IPS-18c (cell line): ENCODE measurements at regions not wholly inside any gene's neighbourhood (a gene's known extent, or its start where the extent isn't known, plus 50 kb on each side); places are given as distances from the start of the nearest gene placed in this dataset.
"Not testable (repeated sequence)": the region's sequence is repeated elsewhere in the genome, so short reads cannot be mapped to it uniquely, and the experiment has no call there.

Experiments
- H3K4me3 ChIP-seq: 2 replicates; pipeline ENCODE4 v1.7.0; 2013; ENCODE audit warnings: low read depth, mild to moderate bottlenecking, low read length, moderate library complexity; ENCODE audit not compliant: insufficient read depth
- H3K9me3 ChIP-seq: one replicate; pipeline ENCODE4 v1.6.1; 2013; ENCODE audit warnings: mild to moderate bottlenecking, low read length, moderate library complexity; ENCODE audit not compliant: control insufficient read depth, insufficient read depth

DNA sequence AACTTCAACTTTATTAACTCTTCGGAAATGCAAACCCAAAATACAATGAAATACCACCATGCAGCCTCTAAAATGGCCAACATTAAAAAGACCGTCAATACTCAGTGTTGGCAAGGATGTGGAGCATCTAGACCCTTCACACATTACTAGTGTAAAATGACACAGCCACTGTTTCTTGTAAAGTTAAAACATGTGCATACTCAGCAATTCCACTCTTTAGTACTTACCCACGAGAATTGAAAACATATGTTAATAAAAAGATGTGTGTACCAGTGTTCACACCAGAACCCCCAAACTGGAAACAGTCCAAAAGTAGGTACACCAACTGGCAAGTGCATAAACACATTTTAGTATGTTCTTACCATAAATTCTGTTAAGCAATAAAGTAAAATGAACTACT, 294.7 kb downstream of the PLK2 start:
- Histone ChIP-seq H3K9me3 (no peaks in the 10 kb centered on the region), H3K4me3 (no peak overlapping the region)

DNA sequence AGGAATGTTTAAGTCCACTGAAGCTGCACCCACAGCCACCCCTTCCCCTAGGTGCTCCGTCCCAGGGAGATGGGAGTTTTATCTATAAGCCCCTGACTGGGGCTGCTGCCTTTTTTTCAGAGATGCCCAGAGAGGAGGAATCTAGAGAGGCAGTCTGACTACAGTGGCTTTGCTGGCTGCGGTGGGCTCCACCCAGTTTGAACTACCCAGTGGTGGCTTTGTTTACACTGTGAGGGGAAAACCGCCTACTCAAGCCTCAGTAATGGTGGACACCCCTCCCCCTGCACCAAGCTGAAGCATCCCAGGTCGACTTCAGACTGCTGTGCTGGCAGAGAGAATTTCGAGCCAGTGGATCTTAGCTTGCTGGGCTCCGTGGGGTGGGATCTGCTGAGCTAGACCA, 298.0 kb downstream of the PLK2 start:
- not testable (repeated sequence) for H3K9me3 ChIP-seq, H3K4me3 ChIP-seq

DNA sequence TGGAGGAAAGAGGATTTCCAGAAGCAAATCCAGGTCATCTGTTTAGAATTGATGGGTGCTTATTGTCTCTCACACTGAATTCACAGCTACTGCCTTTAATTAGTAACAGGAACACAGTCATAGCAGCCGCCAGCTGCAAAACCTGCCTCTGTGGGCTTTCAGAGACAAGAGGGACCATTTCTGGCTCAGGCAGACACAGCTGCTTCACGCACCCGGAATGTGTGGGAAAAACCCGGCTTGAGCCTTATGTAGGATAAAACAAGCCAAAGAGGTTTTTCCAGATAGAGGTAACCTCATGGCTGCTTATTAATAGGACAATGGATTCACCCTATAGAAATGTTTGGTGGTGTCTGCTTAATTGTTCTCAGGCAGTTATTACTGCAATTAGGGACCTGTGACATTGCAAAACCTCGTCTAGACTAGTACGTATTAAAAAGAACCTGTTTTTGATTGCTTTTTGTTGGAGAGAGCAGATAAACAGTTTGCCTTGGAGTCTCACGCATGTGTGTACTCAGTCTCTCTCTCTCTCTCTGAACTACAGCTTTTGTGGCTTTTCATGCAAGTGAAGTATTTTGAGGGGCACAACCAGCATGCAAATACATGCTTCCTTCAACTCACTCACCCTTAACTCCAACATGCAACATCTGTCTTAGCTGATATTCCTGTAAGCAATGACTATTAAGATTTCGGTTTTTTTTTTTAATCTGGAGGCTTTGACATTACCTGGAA, 302.7 kb downstream of the PLK2 start:
- Histone ChIP-seq H3K4me3 (no peak overlapping the region), H3K9me3 (no peaks in the 10 kb centered on the region)

DNA sequence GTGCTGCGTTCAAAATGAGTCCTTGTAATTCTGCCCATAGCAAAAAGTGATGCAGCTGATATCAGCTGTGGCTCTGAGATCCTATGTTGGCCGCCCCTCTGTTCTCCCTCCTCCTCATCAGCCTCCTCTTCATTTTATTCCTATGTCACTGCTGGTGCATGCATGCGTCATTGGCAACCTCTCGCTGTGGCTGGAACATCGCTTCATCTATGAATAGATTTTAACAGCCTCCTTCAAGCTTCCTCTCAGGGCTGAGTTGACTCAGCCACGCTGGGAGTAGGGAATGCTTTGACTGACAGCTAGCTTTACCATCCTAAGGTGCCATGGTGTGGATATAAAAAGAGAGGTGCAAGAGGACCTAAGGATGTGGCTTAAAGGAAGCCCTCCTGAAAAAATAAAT, 303.5 kb downstream of the PLK2 start:
- Histone ChIP-seq H3K4me3 (no peak overlapping the region), H3K9me3 (no peaks in the 10 kb centered on the region)

DNA sequence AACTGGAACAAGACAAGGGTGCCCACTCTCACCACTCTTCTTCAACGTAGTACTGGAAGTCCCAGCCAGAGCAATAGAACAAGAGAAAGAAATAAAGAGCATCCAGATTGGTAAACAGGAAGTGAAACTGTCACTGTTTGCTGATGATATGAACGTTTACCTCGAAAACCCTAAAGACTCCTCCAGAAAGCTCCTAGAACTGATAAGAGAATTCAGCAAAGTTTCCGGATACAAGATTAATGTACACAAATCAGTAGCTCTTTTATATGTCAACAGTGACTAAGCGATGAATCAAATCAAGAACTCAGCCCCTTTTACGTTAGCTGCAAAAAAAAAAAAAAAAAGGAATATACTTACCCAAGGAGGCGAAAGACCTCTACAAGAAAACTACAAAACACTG, 306.6 kb downstream of the PLK2 start:
- no peaks in the 10 kb centered on the region for H3K9me3 ChIP-seq
- H3K4me3 ChIP-seq: no peak overlapping the region

DNA sequence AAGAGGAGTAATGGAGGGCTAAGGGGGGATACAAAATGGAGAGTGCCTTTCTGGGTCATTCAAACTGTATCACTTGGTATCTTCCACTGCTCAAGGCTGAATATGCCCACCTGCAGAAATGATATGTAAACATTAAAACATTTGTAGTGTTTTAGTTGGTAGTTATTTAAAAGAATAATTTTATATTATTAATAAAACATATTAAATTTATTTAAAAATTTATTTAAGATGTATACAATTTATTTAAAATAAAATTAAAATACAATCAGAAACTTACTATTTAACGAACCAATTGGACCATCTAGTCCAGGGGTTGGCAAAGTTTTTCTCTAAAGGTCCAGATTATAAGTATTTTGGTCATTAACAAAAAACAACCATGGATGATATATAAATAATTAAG, 308.5 kb downstream of the PLK2 start:
- H3K9me3 ChIP-seq: no peaks in the 10 kb centered on the region
- H3K4me3 ChIP-seq: no peak overlapping the region

DNA sequence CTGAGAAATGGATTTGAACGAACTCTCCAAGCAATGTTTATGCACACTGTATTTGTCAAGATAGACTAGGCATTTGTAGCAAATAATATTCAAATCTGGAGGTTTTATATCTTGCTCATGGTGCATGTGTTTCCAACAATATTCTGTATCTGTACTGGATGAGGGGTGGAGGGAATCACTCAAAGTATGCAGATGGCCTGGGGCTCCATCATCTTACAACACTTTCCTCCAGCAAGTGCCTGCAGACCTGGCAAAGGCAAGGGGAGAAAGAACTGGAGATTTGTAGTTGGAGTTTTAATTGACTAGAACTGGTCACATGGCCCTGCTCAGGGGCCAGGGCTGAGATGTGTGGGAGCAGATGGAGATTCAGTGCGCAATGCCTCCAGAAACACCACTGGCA, 309.0 kb downstream of the PLK2 start:
- no peak overlapping the region for H3K4me3 ChIP-seq
- H3K9me3 ChIP-seq: no peaks in the 10 kb centered on the region

DNA sequence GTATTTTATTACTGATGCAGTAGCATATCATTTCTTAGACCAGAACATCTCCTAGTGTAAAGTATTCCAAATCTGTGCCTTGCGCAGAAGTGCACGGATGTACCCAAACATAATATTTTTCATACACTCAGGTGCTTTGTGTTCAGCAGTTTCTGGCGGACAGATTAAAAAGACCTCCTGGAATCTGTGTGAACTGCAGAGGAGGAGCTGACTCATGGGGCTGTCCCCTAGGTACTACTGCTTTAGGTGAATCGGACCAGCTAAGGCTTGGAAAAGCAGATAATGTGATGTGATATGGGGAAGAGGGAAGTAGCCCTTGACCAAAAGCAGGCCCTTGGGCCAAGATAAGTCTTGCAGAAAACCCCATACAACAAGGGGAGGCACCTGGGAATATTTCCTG, 310.1 kb downstream of the PLK2 start:
- no peaks in the 10 kb centered on the region for H3K9me3 ChIP-seq

DNA sequence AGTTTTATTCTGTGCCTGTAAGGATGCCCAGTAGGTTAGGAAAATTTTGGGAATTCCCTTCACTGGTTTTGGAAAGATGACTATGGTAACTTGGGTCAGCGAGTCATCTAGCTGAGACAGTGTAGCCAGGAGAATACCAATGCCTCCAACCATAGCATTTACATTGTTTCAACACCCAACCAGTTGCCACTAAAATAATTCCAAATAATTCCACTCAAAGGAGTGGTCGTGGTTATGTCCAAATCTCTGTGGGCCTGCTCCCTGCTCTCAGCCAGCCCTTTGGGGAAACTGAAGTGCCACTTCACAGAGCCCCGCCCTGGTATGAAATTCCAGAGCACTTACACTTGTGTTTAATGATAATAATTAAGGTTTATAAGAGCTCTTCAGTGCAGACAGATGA, 310.5 kb downstream of the PLK2 start:
- Histone ChIP-seq H3K9me3 (no peaks in the 10 kb centered on the region), H3K4me3 (no peak overlapping the region)

More for the DNA sequence above, 310.1 kb downstream of the PLK2 start:
- H3K4me3 ChIP-seq: no peak overlapping the region

DNA sequence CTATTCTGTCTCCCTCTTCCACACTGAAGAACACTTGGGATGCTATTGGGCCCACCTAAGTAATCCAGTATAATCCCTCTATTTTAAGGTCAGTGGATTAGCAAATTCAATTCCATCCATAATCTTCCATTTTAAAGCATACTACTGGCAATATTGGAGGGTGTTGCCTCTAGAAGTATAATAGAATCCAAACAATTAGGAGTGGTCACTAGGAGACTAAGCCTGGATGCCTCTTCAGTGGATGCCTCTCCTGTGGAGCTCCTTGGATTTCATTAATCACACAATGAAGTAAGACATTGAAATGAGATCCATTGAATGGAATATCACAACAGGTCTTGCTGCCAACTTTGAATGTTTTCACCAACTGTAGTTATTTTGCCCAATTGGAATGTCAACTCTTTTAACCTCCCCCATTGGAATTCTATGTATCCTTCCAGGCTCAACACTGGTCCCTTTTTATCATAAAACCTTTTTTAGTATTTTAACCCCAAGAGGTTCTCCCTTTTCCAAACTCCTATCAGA, 311.6 kb downstream of the PLK2 start:
- H3K4me3 ChIP-seq: no peak overlapping the region

DNA sequence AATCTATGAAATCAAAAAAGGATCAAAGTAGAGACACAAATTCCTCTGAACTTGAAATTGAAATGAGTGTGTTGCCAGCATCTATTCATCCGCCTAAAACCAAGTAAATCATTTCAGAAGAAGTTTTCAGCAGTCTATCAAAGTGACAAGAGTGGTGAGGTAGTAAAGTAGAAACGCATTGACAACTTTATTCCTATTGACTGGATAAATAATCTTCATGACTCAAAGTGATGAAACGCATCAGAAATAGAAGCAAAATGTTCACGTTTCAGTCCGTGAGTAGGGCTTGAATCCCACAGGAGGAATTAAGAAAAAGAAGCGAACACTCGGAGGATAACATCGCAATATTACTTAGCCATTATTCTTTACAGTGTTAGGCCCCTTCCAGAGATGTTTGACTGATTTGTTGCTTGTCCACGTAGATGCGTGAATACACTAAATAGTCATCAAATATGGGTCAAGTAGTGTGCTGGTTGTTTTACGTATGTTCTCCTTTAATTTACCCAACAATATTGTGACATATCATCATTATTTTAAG, 314.4 kb downstream of the PLK2 start:
- Histone ChIP-seq H3K4me3 (no peak overlapping the region), H3K9me3 (no peaks in the 10 kb centered on the region)

More for the DNA sequence above, 311.6 kb downstream of the PLK2 start:
- H3K9me3 ChIP-seq: no peaks in the 10 kb centered on the region

DNA sequence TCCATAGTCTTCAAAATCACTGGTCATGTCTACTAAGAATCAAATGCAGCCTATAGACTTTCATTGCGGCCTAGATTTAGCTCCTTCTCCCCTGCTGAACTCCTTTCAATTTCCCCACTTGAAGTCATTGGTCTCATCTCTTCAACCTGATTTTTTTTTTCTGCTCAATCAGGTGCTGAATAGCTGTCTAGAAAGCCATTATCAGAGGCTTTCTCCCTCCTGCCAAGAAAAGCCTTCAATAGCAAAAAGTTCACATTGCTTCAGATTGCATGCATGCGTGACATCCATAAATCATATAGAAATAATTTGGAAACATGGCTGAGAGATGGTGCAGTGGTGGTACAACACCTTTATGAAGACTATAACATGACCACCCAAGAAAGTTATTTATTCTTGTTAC, 316.2 kb downstream of the PLK2 start:
- Histone ChIP-seq H3K4me3 (no peak overlapping the region), H3K9me3 (no peaks in the 10 kb centered on the region)

DNA sequence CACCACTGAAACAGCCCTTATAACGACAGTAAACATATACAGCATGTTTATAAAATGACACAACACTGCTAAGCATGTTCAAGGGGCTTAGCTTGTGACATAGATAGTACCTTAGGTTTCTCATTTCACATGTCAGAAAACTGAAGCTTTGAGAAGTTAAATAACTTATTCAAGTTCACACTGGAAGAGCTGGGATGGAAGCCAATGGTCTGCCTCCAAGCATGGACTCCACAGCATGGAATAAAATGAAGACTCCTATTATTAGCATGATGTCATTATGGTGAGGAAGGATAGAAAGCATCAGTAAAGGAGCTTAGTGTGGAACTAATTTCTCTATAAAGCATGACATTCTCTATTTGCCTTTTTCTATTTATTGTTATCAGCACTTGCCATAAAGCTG, 316.7 kb downstream of the PLK2 start:
- Histone ChIP-seq H3K4me3 (no peak overlapping the region), H3K9me3 (no peaks in the 10 kb centered on the region)

DNA sequence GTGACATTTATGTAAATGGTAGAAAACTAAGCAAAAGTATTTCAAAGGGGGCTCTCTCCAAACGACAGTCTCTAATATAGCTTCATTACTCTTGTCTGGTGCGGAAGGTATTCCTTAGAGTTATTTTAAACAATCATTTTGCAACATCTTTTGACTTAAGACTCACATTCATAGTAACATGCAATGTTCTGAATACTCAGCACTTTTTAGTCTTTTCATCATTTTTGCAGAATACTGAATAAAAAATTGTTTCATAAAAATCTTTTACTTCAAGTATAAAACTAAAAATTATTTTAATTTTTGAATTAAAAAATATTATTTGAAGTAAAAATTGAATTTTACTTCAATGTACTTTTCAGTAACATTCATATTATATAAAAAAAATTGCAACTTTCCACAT, 321.1 kb downstream of the PLK2 start:
- Histone ChIP-seq H3K4me3 (no peak overlapping the region), H3K9me3 (no peaks in the 10 kb centered on the region)

DNA sequence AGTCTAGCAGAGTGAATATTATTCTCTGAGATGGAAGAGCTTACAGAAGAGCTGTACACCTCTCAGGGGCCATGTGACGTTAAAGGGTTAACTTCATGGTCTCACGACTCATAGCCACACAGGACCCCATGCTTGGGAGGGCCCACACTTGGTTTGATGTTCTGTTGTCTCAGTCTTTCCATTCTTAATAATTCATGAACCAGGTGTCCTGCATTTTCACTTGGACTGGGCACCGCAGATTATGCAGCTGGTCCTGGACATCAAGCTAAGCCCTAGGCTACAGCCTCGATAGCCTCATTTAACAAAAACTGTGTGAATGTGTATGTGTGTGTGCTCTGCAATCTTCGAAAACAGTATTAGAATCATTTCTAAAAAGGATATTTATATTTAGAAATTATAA, 323.5 kb downstream of the PLK2 start:
- Histone ChIP-seq H3K9me3 (no peaks in the 10 kb centered on the region), H3K4me3 (no peak overlapping the region)

DNA sequence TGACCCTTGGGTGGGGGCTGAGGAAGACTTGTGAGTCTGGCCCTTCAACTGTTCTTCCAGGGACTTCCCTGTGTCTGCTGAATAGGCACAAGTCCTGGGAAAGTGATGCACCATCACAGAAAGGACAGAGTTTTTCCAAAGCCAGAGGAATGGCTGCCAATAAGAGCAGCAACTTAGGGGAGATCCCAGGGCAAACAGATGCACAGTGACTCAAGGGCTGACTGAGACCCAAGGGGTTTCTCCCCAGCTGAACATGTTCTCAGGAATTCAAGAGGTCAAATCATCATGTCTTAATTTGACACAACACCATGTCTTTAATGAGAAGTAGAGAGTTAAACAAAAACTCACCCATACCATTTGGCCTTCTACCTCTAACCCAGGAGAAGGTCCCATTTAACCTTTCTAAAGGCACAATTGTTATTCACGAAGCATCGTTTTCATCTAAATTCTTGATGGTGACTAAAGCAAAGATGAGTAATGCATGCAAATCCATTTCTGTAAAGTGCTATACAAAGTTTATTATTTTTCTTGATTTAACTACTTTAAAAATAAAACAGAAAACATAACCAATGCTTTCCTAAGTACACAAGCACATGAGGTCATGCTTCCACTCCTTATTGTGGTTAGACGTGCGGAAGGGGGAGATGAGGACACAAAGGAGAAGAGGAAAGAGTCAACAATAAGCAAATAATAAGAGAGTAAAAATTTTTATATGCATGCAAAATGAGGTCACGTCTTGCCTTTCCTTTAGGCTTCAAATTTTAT, 324.1 kb downstream of the PLK2 start:
- H3K4me3 ChIP-seq: no peak overlapping the region
- H3K9me3 ChIP-seq: no peaks in the 10 kb centered on the region

DNA sequence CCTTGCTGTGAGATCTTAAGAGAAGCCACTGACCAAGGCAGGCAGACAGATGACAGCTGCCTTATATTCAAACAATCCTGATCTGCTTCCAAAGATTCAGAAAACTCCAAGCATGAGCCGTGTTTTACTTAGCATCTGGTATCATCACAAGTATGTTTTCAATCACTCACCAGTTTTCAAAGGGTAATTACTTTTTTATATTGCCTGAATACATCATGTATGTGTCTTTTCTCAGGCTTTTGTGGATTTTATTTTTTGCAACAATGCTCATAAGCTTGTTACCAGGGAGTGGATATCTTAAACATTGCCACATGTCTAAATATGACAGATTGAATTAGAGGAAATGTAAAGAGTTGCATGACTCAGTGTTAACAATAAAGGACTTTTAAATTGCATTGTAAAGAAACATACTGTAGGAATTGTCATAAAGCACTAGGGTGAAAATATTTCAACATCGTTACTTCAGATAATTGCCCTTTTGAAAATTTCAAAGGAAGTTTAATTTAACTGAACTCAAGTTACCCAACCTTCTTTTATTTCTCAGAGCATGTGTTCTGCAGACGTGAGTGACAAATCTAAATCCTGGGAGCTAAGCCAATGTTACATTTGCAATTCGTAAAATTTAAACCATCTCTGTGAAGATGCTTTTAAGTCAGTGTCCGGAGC, 326.1 kb downstream of the PLK2 start:
- no peak overlapping the region for H3K4me3 ChIP-seq
- no peaks in the 10 kb centered on the region for H3K9me3 ChIP-seq

DNA sequence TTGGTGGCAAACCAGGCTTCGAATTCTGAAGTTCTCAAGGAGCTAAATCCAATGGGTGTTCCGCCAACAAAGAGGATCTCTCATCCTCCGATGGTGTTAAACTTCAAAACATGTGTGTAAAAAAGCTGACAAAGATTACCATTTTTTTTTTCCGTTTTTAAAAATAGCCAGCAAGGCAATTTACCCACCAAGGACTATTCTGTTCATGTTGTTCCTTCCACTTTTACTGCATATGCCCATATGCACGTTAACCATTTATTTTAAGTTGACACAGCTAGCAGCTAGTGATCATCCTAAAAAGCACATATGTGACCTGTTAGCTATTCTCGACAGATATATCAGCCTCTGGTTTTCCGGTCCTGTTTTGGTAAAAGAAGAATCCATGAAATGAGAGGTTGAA, 326.7 kb downstream of the PLK2 start:
- Histone ChIP-seq H3K4me3 (no peak overlapping the region), H3K9me3 (no peaks in the 10 kb centered on the region)
